GM12878 (cell line): ENCODE measurements at regions not wholly inside any gene's neighbourhood (a gene's known extent, or its start where the extent isn't known, plus 50 kb on each side); places are given as distances from the start of the nearest gene placed in this dataset.

ENCODE experiments used
- ATAC-seq: fragments of 200-7000 bp; cut with Tn5 transposase; 3 replicates; pipeline ENCODE4 v1.9.1; 2020; ENCODE audit warnings: mild to moderate bottlenecking, moderate library complexity
- BruUV-seq: library from RNA; stranded (reverse); fragments of 400-500 nt; replicated peaks from 2 replicates; lab custom pipeline; 2021; lab: Mats Ljungman, UMichigan
- CTCF ChIA-PET: fragments of 300-600 bp; sonication (Branson Sonifier 250); formaldehyde crosslinking; extraction: SDS; loops from one replicate; lab custom pipeline; 2021; ENCODE audit warnings: inconsistent platforms; lab: Yijun Ruan, JAX
- POLR2A ChIA-PET: fragments of 350-600 bp; formaldehyde crosslinking; extraction: SDS; loops from one replicate; lab custom pipeline; 2021; ENCODE audit warnings: inconsistent platforms; lab: Charles Lee
- RAD21 ChIA-PET: fragments of 300-600 bp; sonication (Branson Sonifier 250); formaldehyde crosslinking; loops from one replicate; lab custom pipeline; 2023; ENCODE audit warnings: antibody characterized with exemption; ENCODE audit not compliant: unreplicated experiment; lab: Charles Lee
- SMC1A ChIA-PET: fragments of 300-600 bp; sonication (Branson Sonifier 250); formaldehyde crosslinking; loops from one replicate; lab custom pipeline; 2023; ENCODE audit not compliant: unreplicated experiment, uncharacterized antibody; lab: Charles Lee
- DNase-seq: peaks from one replicate; pipeline ENCODE4 v3.0.0-alpha.2; 2011; ENCODE audit warnings: low read depth, low spot score
- FAIRE-seq: peaks from 3 replicates; lab custom pipeline; 2011; peaks lifted over from hg19 to GRCh38; lab: Jason Lieb, UNC
- H2AFZ ChIP-seq: 2 replicates; pipeline ENCODE4 v1.6.0; 2011; ENCODE audit warnings: low read depth, low read length, control low read depth; ENCODE audit not compliant: control insufficient read depth
- H3K27ac ChIP-seq: 2 replicates; pipeline ENCODE4 v1.5.1; 2011; ENCODE audit warnings: control low read depth; ENCODE audit not compliant: control insufficient read depth, insufficient read depth
- H3K27me3 ChIP-seq, 2 experiments: replicated peaks in 1 of 2; 2 replicates each; pipeline versions ENCODE4 v1.6.0 to v1.6.1; 2011; ENCODE audit warnings: low read length in 1 of 2; ENCODE audit not compliant: control insufficient read depth in 2 of 2, insufficient read depth in 2 of 2
- H3K36me3 ChIP-seq, 2 experiments: 2 replicates each; pipeline ENCODE4 v1.5.1; 2011; ENCODE audit warnings: low read length in 1 of 2; ENCODE audit not compliant: control insufficient read depth in 2 of 2, insufficient read depth in 2 of 2
- H3K4me1 ChIP-seq: 2 replicates; pipeline ENCODE4 v1.6.1; 2011; ENCODE audit warnings: mild to moderate bottlenecking, low read length, moderate library complexity, mixed read lengths; ENCODE audit not compliant: control insufficient read depth, insufficient read depth
- H3K4me2 ChIP-seq: 2 replicates; pipeline ENCODE4 v1.6.0; 2011; ENCODE audit warnings: control low read depth; ENCODE audit not compliant: control insufficient read depth, insufficient read depth
- H3K4me3 ChIP-seq: fragments of 200-600 bp; sonication (generic); 2 replicates; pipeline ENCODE4 v1.5.1; 2016
- H3K79me2 ChIP-seq: 2 replicates; pipeline ENCODE4 v1.6.0; 2011; ENCODE audit warnings: low read length; ENCODE audit not compliant: control insufficient read depth, insufficient read depth
- H3K9ac ChIP-seq: 2 replicates; pipeline ENCODE4 v1.8.0; 2011; ENCODE audit warnings: low read length, control low read depth, mixed read lengths; ENCODE audit not compliant: control insufficient read depth, insufficient read depth
- H3K9me3 ChIP-seq: replicated peaks from 3 replicates; pipeline ENCODE4 v1.5.1; 2011; ENCODE audit warnings: mild to moderate bottlenecking, low read length; ENCODE audit not compliant: control insufficient read depth, insufficient read depth
- H4K20me1 ChIP-seq: 2 replicates; pipeline ENCODE4 v1.6.0; 2011; ENCODE audit not compliant: control insufficient read depth, insufficient read depth
- ATF7 ChIP-seq: fragments of 450-650 bp; IDR thresholded peaks from 2 replicates; pipeline ENCODE4 v1.6.1; 2016; ENCODE audit warnings: low read depth, mild to moderate bottlenecking
- CHD2 ChIP-seq: IDR thresholded peaks from 2 replicates; pipeline ENCODE4 v1.6.1; 2011; ENCODE audit warnings: low read depth, low read length, improper control_type of control experiment, borderline replicate concordance
- CHD4 ChIP-seq: fragments of 200-600 bp; sonication (generic); IDR thresholded peaks from 2 replicates; pipeline ENCODE4 v1.6.1; 2016; ENCODE audit warnings: mild to moderate bottlenecking
- CREM ChIP-seq: IDR thresholded peaks from 2 replicates; pipeline ENCODE4 v1.6.1; 2014; ENCODE audit warnings: antibody characterized with exemption, low read depth
- IKZF1 ChIP-seq: fragments of 450-650 bp; conservative IDR thresholded peaks from 2 replicates; pipeline ENCODE4 v1.6.1; 2017; ENCODE audit warnings: antibody characterized with exemption, mild to moderate bottlenecking
- JUND ChIP-seq: IDR thresholded peaks from 2 replicates; pipeline ENCODE4 v1.6.1; 2012; ENCODE audit warnings: low read depth, mild to moderate bottlenecking, low read length, improper control_type of control experiment, moderate library complexity
- RUNX3 ChIP-seq: IDR thresholded peaks from 2 replicates; pipeline ENCODE4 v1.6.1; 2012; ENCODE audit warnings: low read length, inconsistent platforms
- SIN3A ChIP-seq: IDR thresholded peaks from 2 replicates; pipeline ENCODE4 v1.6.1; 2012; ENCODE audit warnings: low read depth, low read length, improper control_type of control experiment
- SP1 ChIP-seq: IDR thresholded peaks from one replicate; pipeline ENCODE4 v1.6.1; 2011; ENCODE audit warnings: low read depth, low read length
- TBL1XR1 ChIP-seq: IDR thresholded peaks from 2 replicates; pipeline ENCODE4 v1.6.1; 2012; ENCODE audit warnings: low read depth, low read length, improper control_type of control experiment
- TCF7 ChIP-seq: IDR thresholded peaks from 2 replicates; pipeline ENCODE4 v1.6.1; 2014; ENCODE audit warnings: antibody characterized with exemption, borderline replicate concordance
- WGBS: methylation state at CpG from one replicate; pipeline ENCODE4 v1.1.6; 2016; ENCODE audit warnings: low lambda C conversion rate; ENCODE audit not compliant: insufficient replicate concordance, insufficient coverage; ENCODE audit errors: missing lambda C conversion rate; 5-methylcytosine and 5-hydroxymethylcytosine counted together
- in situ Hi-C: fragments of 300-500 bp; cut with MboI; formaldehyde crosslinking; loops from 9 replicates; pipeline ENCODE4 v1.14.3; 2018; ENCODE audit warnings: mixed read lengths
- intact Hi-C: fragments of 100-400 bp; cut with micrococcal nuclease; formaldehyde crosslinking; loops from one replicate; pipeline ENCODE4 v1.14.2; 2022; ENCODE audit not compliant: unreplicated experiment
- TF ChIP-seq, protein P1 (sequence below): IDR thresholded peaks from 2 replicates; pipeline ENCODE4 v1.6.1; 2011; ENCODE audit warnings: low read depth, low read length, improper control_type of control experiment, borderline replicate concordance
- TF ChIP-seq, protein P2 (sequence below): fragments of 450-650 bp; IDR thresholded peaks from 2 replicates; pipeline ENCODE4 v1.6.1; 2016; ENCODE audit warnings: mild to moderate bottlenecking, moderate library complexity, borderline replicate concordance
- TF ChIP-seq, protein P3 (sequence below): IDR thresholded peaks from 2 replicates; pipeline ENCODE4 v1.6.1; 2012; ENCODE audit warnings: low read length, inconsistent platforms
- TF ChIP-seq, protein P4 (sequence below), 3 experiments: IDR thresholded peaks in 2 of 3; conservative IDR thresholded peaks in 1 of 3; 2 replicates each; pipeline ENCODE4 v1.5.1; 2011; ENCODE audit warnings: low read depth in 3 of 3, low read length in 3 of 3, mild to moderate bottlenecking in 3 of 3, control low read depth in 2 of 3, moderate library complexity in 2 of 3, inconsistent platforms in 1 of 3, mixed read lengths in 1 of 3; ENCODE audit not compliant: control insufficient read depth in 2 of 3, insufficient read depth in 1 of 3; ENCODE audit errors: extremely low read depth in 1 of 3
- TF ChIP-seq, protein P5 (sequence below): IDR thresholded peaks from 2 replicates; pipeline ENCODE4 v1.6.1; 2011; ENCODE audit warnings: borderline replicate concordance, low read depth, mild to moderate bottlenecking, moderate library complexity, mixed read lengths, low read length; ENCODE audit not compliant: insufficient read depth; ENCODE audit errors: extremely low read length

DNA sequence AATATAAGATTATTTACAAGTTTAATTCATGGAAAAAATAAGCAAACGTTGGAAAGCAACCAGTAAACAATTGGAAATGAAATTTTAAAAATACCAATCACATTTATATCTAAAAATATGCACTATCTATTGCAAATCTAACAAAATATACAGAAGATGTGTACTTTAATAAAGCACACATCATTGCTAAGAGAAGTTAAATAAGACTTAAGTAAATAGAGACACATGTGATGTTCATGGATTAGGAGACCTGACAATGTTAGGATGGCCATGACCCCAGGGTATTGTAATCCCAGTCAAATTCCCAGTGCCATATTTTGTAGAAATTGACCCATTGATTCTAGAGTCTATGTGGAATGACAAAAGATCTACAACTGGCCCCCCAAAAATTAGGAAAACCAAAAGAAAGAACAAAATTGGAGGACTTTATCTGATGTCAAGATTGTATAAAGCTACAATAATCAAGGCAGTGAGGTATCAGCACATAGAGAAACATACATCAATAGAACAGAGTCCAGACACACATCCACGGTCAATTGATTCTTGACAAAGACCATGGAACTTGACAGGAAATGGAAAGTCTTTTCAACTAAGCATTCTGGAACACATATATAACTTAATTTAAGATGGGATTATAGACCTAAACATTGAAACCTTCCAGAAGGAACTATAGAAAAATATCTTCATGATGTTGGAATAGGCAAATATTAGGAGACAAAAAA lies 90.8 kb upstream of the USP29 start:
- Histone ChIP-seq H3K4me2 (no peak overlapping the region), H3K36me3 (no peaks in the 10 kb centered on the region), H3K27ac (no peak overlapping the region), H2AFZ (no peak overlapping the region), H3K9ac (no peak overlapping the region), H3K4me3 (no peak overlapping the region), H3K9me3 (no peaks in the 10 kb centered on the region; the same call in 2 of the 3 replicates), H3K79me2 (no peaks in the 10 kb centered on the region), H3K27me3 (no peaks in the 10 kb centered on the region), H3K4me1 (no peaks in the 10 kb centered on the region), H4K20me1 (no peaks in the 10 kb centered on the region)
- no TSS peak for BruUV-seq
- DNase-seq: no peak
- FAIRE-seq: no peak
- ChIA-PET CTCF (no interaction called here), POLR2A (no interaction called here), SMC1A (no interaction called here), RAD21 (no interaction called here)
- no peak for ATAC-seq
- in situ Hi-C loops (no loop called here), intact Hi-C loops (no loop called here)
- WGBS: 0% methylated on average over 2 of the region's 2 CpGs
- no peak for TF ChIP-seq TBL1XR1
- no peak for TF ChIP-seq TCF7
- TF ChIP-seq, protein P1, sequence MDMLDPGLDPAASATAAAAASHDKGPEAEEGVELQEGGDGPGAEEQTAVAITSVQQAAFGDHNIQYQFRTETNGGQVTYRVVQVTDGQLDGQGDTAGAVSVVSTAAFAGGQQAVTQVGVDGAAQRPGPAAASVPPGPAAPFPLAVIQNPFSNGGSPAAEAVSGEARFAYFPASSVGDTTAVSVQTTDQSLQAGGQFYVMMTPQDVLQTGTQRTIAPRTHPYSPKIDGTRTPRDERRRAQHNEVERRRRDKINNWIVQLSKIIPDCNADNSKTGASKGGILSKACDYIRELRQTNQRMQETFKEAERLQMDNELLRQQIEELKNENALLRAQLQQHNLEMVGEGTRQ: no peak
- TF ChIP-seq, protein P2, sequence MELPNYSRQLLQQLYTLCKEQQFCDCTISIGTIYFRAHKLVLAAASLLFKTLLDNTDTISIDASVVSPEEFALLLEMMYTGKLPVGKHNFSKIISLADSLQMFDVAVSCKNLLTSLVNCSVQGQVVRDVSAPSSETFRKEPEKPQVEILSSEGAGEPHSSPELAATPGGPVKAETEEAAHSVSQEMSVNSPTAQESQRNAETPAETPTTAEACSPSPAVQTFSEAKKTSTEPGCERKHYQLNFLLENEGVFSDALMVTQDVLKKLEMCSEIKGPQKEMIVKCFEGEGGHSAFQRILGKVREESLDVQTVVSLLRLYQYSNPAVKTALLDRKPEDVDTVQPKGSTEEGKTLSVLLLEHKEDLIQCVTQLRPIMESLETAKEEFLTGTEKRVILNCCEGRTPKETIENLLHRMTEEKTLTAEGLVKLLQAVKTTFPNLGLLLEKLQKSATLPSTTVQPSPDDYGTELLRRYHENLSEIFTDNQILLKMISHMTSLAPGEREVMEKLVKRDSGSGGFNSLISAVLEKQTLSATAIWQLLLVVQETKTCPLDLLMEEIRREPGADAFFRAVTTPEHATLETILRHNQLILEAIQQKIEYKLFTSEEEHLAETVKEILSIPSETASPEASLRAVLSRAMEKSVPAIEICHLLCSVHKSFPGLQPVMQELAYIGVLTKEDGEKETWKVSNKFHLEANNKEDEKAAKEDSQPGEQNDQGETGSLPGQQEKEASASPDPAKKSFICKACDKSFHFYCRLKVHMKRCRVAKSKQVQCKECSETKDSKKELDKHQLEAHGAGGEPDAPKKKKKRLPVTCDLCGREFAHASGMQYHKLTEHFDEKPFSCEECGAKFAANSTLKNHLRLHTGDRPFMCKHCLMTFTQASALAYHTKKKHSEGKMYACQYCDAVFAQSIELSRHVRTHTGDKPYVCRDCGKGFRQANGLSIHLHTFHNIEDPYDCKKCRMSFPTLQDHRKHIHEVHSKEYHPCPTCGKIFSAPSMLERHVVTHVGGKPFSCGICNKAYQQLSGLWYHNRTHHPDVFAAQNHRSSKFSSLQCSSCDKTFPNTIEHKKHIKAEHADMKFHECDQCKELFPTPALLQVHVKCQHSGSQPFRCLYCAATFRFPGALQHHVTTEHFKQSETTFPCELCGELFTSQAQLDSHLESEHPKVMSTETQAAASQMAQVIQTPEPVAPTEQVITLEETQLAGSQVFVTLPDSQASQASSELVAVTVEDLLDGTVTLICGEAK: no peak
- TF ChIP-seq SIN3A: no peak
- TF ChIP-seq, protein P3, sequence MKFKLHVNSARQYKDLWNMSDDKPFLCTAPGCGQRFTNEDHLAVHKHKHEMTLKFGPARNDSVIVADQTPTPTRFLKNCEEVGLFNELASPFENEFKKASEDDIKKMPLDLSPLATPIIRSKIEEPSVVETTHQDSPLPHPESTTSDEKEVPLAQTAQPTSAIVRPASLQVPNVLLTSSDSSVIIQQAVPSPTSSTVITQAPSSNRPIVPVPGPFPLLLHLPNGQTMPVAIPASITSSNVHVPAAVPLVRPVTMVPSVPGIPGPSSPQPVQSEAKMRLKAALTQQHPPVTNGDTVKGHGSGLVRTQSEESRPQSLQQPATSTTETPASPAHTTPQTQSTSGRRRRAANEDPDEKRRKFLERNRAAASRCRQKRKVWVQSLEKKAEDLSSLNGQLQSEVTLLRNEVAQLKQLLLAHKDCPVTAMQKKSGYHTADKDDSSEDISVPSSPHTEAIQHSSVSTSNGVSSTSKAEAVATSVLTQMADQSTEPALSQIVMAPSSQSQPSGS: no peak
- TF ChIP-seq, protein P4, sequence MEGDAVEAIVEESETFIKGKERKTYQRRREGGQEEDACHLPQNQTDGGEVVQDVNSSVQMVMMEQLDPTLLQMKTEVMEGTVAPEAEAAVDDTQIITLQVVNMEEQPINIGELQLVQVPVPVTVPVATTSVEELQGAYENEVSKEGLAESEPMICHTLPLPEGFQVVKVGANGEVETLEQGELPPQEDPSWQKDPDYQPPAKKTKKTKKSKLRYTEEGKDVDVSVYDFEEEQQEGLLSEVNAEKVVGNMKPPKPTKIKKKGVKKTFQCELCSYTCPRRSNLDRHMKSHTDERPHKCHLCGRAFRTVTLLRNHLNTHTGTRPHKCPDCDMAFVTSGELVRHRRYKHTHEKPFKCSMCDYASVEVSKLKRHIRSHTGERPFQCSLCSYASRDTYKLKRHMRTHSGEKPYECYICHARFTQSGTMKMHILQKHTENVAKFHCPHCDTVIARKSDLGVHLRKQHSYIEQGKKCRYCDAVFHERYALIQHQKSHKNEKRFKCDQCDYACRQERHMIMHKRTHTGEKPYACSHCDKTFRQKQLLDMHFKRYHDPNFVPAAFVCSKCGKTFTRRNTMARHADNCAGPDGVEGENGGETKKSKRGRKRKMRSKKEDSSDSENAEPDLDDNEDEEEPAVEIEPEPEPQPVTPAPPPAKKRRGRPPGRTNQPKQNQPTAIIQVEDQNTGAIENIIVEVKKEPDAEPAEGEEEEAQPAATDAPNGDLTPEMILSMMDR (IDR thresholded peaks at IDR 0.05 in 2 of 3, conservative IDR thresholded peaks at IDR 0.05 in 1 of 3; ENCODE audit: control insufficient read depth in 2 of 3, extremely low read depth in 1 of 3, insufficient read depth in 1 of 3, low read depth in 3 of 3, low read length in 3 of 3): no peak
- TF ChIP-seq CHD4: no peak
- TF ChIP-seq ATF7: no peak
- TF ChIP-seq RUNX3: no peak
- no peak for TF ChIP-seq IKZF1
- TF ChIP-seq SP1: no peak
- TF ChIP-seq CREM: no peak
- no peak for TF ChIP-seq JUND
- TF ChIP-seq, protein P5, sequence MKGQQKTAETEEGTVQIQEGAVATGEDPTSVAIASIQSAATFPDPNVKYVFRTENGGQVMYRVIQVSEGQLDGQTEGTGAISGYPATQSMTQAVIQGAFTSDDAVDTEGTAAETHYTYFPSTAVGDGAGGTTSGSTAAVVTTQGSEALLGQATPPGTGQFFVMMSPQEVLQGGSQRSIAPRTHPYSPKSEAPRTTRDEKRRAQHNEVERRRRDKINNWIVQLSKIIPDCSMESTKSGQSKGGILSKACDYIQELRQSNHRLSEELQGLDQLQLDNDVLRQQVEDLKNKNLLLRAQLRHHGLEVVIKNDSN: no peak
- TF ChIP-seq CHD2: no peak
